GM18907 (cell line): ENCODE measurements at regions not wholly inside any gene's neighbourhood (a gene's known extent, or its start where the extent isn't known, plus 50 kb on each side); places are given as distances from the start of the nearest gene placed in this dataset.
"Not testable (repeated sequence)": the region's sequence is repeated elsewhere in the genome, so short reads cannot be mapped to it uniquely, and the experiment has no call there.

Experiments
- ATAC-seq: cut with Tn5 transposase; IDR thresholded peaks from one replicate; pipeline ENCODE4 v1.9.1; 2021; ENCODE audit warnings: mild to moderate bottlenecking, moderate library complexity; ENCODE audit not compliant: unreplicated experiment

GRCh38 chr3:154690413-154690812, 260.4 kb upstream of the GPR149 start:
- ATAC-seq: peak; percentile 62

- ATAC-seq: no peak
Observed at GRCh38 chr3:154684440-154684839, 254.4 kb upstream of the GPR149 start.

DNA sequence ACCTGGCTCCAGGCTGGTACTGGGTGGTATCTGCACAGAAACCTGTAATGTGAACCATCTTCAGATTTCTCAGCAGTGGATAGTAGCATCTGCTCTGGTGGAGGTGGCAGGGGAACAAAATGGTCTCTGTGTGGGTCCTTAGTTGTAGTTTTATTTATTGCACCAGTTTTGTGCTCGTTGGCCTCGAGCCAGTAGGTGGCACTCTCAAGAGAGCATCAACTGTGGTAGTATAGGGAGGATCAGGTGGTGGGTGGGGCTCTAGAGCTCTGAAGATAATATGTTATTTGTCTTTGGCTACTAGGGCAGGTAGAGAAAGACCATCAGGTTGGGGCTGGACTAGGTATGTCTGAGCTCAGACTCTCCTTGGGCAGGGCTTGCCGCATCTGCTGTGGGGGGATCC, 254.0 kb upstream of the GPR149 start:
- no peak for ATAC-seq

DNA sequence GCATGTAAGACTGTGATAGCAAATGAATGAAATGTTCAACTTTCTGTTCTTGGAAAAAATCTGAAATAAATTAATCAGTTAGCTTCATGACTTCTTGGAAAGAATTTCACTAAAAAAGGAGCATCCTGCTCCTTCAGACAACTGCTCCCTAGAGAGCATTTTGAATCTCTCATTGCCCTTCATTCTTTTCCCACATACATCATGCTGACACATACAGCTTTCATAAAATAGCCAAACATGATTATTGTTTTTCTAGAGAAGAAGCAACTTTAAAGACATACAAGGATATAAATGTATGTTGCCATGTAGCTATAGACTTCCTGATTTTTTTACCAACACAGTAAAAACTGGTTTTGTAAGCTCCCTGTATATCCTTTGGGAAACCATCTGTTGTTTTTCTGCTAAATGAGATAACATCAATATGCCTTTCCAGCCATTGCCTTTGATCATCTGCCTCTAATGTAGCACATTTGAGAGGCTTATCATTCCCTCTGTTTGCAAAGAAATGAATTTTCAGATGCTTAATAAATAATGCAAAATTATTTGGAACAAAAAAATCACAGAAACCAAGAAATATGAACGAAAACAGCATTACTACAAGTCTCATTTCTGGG, 248.2 kb upstream of the GPR149 start:
- no peak for ATAC-seq

- no peak for ATAC-seq
Observed at GRCh38 chr3:154668835-154669234, 238.8 kb upstream of the GPR149 start.

DNA sequence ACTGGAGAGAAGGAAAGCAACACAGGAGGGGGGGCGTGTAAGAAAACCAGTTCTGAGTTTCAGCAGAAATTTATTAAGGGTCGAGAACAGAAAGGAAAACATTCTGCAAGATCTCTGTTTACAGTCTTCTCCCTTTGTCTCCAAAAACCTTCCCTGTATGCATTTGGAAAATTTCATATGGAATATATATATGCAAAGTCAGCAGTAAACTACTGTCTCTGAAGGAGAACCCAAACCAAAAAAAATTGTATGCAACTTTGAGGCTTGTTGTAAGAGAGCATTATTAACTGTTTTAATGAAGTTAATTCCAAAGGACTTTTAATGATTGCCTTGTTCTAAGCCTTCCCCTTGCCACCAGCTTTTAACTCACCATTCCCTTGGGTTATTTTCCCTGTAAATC, 238.2 kb upstream of the GPR149 start:
- no peak for ATAC-seq

DNA sequence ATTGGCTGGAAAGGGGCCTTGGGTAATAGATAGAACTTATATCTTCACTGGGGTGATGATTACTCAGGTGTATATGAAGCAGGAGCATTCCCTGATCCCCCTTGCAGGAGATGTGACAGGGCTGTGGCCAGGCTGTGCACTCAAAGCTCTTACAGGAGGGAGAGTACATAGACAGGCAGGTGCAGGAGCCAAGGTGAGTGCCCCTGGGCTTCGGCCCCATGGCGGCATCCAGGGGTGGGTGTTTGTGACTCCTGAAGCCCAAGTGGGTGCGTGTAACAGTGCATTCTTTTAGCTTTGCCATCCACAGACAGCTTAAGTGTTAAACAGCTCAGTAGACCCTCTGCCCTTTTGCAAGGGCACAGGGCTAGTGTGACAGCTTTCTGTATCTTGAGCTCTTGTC, 236.6 kb upstream of the GPR149 start:
- no peak for ATAC-seq

- ATAC-seq: no peak
Observed at GRCh38 chr3:154664714-154665113, 234.7 kb upstream of the GPR149 start.

DNA sequence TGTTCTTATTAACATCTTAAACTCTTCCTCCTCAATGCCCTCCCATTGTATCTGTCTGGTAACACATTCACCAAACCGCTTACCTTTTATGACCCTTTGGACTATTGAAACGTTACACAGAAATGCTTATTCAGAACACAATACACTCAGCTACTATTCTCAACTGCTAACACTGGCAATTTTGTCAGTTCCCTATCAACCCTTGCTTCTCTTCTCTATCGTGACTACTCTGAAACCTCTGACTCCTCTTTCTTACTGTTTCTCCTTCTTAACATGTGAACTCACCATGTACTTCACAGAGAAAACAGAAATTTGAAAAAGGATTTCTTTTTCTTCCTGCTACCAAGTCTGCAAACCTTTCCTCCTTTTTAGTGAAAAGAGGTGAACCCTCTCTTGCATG, 232.9 kb upstream of the GPR149 start:
- ATAC-seq: no peak

GRCh38 chr3:154660811-154661210, 230.8 kb upstream of the GPR149 start:
- ATAC-seq: no peak

- no peak for ATAC-seq
Observed at GRCh38 chr3:154658000-154658399, 228.0 kb upstream of the GPR149 start.

DNA sequence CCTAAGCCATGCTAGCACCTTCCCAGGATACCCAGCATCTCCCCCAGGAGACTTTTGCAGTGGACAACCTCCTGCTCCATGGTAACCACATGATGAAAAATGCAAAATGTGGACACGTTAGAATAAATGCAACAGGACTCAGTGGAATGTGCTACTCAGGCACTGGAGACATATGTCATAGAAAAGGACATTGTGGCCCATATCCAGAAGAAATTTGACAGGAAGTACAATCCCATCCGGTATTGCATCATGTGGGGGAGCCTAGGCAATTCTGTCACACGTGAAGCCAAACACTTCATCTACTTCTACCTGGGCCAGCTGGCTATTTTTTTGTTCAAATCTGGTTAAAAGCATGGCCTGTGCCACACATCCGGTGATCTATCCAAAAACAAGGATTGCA, 227.2 kb upstream of the GPR149 start:
- no peak for ATAC-seq

- ATAC-seq: no peak
Observed at GRCh38 chr3:154656486-154656885, 226.5 kb upstream of the GPR149 start.

DNA sequence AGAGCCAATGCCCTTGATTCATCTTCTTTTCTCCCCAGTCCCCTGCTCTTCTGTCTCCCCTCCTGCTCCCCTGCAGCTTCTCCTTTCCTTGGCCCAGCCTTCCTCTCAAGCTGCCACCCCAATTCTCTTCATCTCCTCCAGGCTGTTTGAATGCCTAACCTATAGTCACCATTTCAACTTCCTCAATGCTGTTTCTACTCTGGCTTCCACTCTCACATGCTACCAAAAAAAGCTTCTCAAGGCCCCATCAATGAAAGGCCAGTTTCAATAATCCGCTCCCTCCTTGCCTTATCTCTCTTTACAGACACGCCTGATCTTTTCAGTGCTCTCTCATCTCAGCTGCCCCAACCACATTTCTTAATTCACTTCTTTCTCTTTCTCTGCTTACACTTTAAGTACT, 212.2 kb upstream of the GPR149 start:
- no peak for ATAC-seq

DNA sequence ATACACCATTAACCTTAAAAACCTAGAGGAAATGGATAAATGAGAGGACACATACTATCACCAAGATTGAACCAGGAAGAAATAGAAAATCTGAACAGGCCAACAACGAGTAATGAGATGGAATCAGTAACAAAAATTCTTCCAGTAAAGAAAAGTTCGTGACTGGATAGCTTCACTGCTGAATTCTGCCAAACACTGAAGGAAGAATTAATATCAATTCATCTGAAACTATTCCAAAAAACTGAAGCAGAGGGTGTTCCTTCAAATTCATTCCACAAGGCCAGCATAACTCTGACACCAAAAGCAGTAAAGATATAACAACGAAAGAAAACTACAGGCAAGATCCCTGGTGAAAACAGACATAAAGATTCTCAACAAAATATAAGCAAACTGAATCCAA, 195.8 kb upstream of the GPR149 start:
- no peak for ATAC-seq

DNA sequence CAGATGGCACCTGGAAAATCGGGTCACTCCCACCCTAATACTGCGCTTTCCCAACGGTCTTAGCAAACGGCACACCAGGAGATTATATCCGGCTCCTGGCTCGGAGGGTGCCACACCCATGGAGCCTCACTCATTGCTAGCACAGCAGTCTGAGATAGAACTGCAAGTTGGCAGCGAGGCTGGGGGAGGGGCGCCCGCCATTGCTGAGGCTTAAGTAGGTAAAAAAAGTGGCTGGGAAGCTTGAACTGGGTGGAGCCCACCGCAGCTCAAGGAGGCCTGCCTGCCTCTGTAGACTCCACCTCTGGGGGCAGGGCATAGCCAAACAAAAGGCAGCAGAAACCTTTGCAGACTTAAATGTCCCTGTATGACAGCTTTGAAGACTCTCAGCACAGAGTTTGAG, 189.6 kb upstream of the GPR149 start:
- ATAC-seq: not testable (repeated sequence)

DNA sequence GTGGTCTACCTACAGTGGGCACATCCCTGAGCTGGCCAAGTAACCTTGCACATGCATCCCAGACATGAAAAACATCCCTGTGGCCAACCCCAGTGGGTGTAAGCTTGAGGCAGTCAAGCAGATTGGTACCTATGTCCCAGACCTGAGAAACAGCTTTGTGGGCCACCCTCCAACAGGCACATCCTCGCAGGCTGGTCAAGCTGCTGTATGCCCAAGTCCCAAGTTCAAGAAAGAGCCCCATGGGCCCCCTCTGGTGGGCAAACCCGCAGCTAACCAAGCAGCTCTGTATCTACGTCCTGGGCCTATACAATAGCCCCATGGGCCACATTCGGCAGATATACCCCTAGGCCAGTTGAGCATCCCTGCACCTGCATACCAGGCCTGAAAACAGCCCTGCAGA, 186.3 kb upstream of the GPR149 start:
- no peak for ATAC-seq

- ATAC-seq: no peak
Observed at GRCh38 chr3:154615471-154615870, 185.5 kb upstream of the GPR149 start.

GRCh38 chr3:154614601-154615000, 184.6 kb upstream of the GPR149 start:
- ATAC-seq: no peak

DNA sequence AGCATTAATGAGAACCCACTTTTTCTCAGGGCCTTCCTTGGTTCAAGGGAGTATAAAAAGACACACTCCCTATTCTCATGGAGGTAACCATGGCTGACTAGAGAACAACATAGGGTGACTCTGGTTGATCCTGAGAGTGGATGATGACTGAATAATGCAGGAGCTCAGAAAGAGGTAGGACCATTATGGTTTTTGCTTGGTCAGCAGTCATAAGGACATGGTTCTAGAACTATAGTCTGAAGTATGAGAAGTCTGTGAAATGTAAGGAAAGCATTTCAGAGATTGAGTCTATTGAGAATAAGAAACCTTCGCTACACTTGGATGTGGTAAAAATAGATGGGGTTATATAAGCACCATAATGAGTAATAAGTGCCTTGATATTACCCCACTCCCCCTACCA, 184.1 kb upstream of the GPR149 start:
- ATAC-seq: no peak

- no peak for ATAC-seq
Observed at GRCh38 chr3:154602241-154602640, 172.3 kb upstream of the GPR149 start.

GRCh38 chr3:154598166-154598565, 168.2 kb upstream of the GPR149 start:
- no peak for ATAC-seq

DNA sequence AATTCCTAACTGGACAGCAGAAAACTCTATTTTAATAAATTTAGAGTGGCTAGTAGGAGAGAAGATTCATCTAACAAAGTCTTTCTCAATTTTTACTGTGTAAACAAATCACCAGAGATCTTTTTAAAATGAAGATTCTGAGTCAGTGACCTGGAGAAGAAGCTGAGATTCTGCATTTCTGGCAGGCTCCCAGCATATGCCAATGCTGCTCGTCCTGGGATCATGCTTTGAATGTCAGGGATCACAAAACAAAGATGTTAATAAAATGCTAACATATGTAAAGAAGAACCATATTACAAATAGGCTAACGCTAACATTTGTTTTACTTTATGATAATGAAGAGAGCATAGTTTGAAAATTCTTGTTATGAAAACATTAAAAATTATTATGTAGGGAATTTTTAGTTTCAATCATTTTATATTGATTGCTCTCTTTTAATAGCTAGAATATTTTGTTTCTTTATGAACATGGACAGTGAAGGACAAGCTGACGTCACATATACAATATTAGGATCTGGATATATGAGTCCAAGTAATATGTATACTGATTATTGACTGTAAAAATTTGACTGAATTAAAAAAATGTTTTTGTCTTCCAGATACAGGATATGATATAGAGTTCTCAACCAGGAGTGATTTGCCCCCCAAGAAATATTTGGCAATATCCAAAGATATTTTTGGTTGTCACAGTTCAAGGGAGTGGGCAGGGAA, 160.8 kb upstream of the GPR149 start:
- ATAC-seq: no peak
